H1 (cell line): ENCODE measurements at regions not wholly inside any gene's neighbourhood (a gene's known extent, or its start where the extent isn't known, plus 50 kb on each side); places are given as distances from the start of the nearest gene placed in this dataset.

Source experiments
- BCL11A ChIP-seq, 2 experiments: IDR thresholded peaks; one replicate each; pipeline ENCODE4 v1.6.1; 2011; ENCODE audit warnings: low read depth in 2 of 2, low read length in 2 of 2, mild to moderate bottlenecking in 2 of 2
- CHD7 ChIP-seq: fragments of 300-600 bp; sonication (generic); IDR thresholded peaks from 2 replicates; pipeline ENCODE4 v1.7.1; 2012; ENCODE audit warnings: low read length, moderate library complexity, mild to moderate bottlenecking, inconsistent platforms; ENCODE audit not compliant: insufficient replicate concordance

- no peak for TF ChIP-seq BCL11A (IDR thresholded peaks at IDR 0.05; ENCODE audit: low read depth in 2 of 2, low read length in 2 of 2)
- no peak for TF ChIP-seq CHD7
These were observed 677.4 kb upstream of the CITED2 start (continued) for GRCh38 chr6:140051521-140052512.
